Heart right ventricle (tissue), 16 donors: ENCODE measurements at regions not wholly inside any gene's neighbourhood (a gene's known extent, or its start where the extent isn't known, plus 50 kb on each side); places are given as distances from the start of the nearest gene placed in this dataset.

Experiments
- ATAC-seq, 8 donors: fragments of 200-7000 bp; cut with Tn5 transposase; one replicate each; pipeline ENCODE4 v1.9.1; 2020; ENCODE audit warnings: mild to moderate bottlenecking in 8 of 8, moderate library complexity in 8 of 8, moderate number of reproducible peaks in 1 of 8
- DNase-seq, 2 donors: peaks; one replicate each; pipeline ENCODE4 v3.0.0-alpha.2; 2020
- H3K27ac ChIP-seq, 10 donors: fragments of 200-600 bp; sonication (generic) in 2 of 10; one replicate each; pipeline versions ENCODE4 v1.5.0 to v1.8.0; 2020 to 2022; ENCODE audit warnings: mild to moderate bottlenecking in 3 of 10
- H3K27me3 ChIP-seq, 7 donors: fragments of 200-600 bp; one replicate each; pipeline ENCODE4 v1.8.0; 2021 to 2022; ENCODE audit warnings: mild to moderate bottlenecking in 2 of 7
- H3K36me3 ChIP-seq, 9 donors: fragments of 200-600 bp; sonication (generic) in 1 of 9; one replicate each; pipeline versions ENCODE4 v1.5.0 to v1.8.0; 2020 to 2022; ENCODE audit warnings: mild to moderate bottlenecking in 2 of 9
- H3K4me1 ChIP-seq, 9 donors: fragments of 200-600 bp; sonication (generic) in 1 of 9; one replicate each; pipeline versions ENCODE4 v1.5.0 to v1.8.0; 2020 to 2022; ENCODE audit warnings: mild to moderate bottlenecking in 4 of 9
- H3K4me3 ChIP-seq, 10 donors: fragments of 200-600 bp; sonication (generic) in 2 of 10; one replicate each; pipeline versions ENCODE4 v1.5.0 to v1.8.0; 2020 to 2022; ENCODE audit warnings: mild to moderate bottlenecking in 7 of 10, moderate library complexity in 2 of 10
- H3K9me3 ChIP-seq, 11 donors: fragments of 200-600 bp in 10 of 11; sonication (generic) in 2 of 11; one replicate each; pipeline versions ENCODE4 v1.5.0 to v1.8.0; 2013 to 2022; ENCODE audit warnings: mild to moderate bottlenecking in 2 of 11, control low read depth in 1 of 11, moderate library complexity in 1 of 11
- WGBS, 2 donors: extraction: QIAGEN DNeasy Blood & Tissue Kit; methylation state at CpG; one replicate each; pipeline ENCODE4 v1.1.7; 2013; ENCODE audit warnings: inconsistent platforms in 1 of 2; 5-methylcytosine and 5-hydroxymethylcytosine counted together
- intact Hi-C, 10 donors: fragments of 100-400 bp; cut with DNase I; formaldehyde crosslinking; loops; one replicate each; pipeline versions ENCODE4 v1.11.1 to v1.14.2; 2022
- TF ChIP-seq, protein P1 (sequence below), 9 donors: fragments of 200-600 bp; sonication (generic) in 2 of 9; IDR thresholded peaks; one replicate each; pipeline versions ENCODE4 v1.5.0 to v1.8.0; 2021 to 2022; ENCODE audit warnings: antibody characterized with exemption in 9 of 9, mild to moderate bottlenecking in 5 of 9, moderate library complexity in 1 of 9
- donor health status: Arrhythmogenic right ventricular cardiomyopathy.
- donor health status: ischemic (EF 13 %, LVEDD 7.1; RV severe dilation, severe dysfunction).
- donor health status: healthy with polysubstance abuse.
- donor health status: DM: no; HTN: yes; CAD: no.
- donor health status: DM: no; HTN: no; CAD: no.
- donor health status: ischemic (EF 25% LVEDD 6.9; RV normal size, moderate dysfunction).
- donor health status: ischemic (EF 25% LVEDD 5.7; RV mildly dilated, moderate dysfunction).
- donor health status: healthy.
- donor health status: DM: yes; HTN: yes; CAD: no.
- donor health status: Ischemic cardiomyopathy.
- donor health status: ischemic (EF 35%, LVEDD 5.7; RV mildly dilated, moderate dysfunction).
- donor health status: nonischemic (EF 11% LVEDD 7.7; RV severe dilation, severe dysfunction).
- donor health status: DM: yes; HTN: yes; CAD: no.
- donor health status: PGD.
- donor health status: ischemic (EF 29% LVEDD 5.4; RV normal size, mild dysfunction).
- donor health status: nonischemic (EF 23%, LVEDD 6.1; RV moderate dilation, normal function).

DNA sequence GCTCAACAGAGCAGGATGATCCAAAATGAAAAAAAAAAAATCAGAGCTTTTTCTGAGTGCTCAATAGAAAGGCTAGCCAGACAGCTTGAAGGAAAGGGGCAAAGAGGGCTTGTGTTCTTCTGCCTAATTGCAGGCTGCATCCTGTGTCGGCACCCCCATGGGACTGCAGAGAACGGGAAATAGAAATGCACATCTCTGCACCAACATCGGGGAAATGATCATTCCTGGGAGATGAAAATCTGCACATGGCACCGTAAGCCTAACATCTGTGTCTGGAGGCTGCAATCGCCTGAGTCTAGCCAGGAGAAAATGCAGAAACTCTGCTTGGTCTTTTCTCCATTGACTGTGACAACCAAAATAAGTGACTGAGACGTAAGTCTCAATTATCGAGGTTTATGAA is 243.9 kb downstream of the ICE1 start:
- Histone ChIP-seq H3K4me1 (no peaks in the 10 kb centered on the region), H3K4me3 (no peak overlapping the region), H3K36me3 (no peaks in the 10 kb centered on the region), H3K9me3 (no peaks in the 10 kb centered on the region), H3K27ac (no peak overlapping the region), H3K27me3 (no peaks in the 10 kb centered on the region)
- ATAC-seq, result no peak
- intact Hi-C loops, result no loop called here
- WGBS, 2 donors, result 61 to 67% methylated on average over 7 of the region's 7 CpGs
- DNase-seq, result no peak
- TF ChIP-seq, protein P1, sequence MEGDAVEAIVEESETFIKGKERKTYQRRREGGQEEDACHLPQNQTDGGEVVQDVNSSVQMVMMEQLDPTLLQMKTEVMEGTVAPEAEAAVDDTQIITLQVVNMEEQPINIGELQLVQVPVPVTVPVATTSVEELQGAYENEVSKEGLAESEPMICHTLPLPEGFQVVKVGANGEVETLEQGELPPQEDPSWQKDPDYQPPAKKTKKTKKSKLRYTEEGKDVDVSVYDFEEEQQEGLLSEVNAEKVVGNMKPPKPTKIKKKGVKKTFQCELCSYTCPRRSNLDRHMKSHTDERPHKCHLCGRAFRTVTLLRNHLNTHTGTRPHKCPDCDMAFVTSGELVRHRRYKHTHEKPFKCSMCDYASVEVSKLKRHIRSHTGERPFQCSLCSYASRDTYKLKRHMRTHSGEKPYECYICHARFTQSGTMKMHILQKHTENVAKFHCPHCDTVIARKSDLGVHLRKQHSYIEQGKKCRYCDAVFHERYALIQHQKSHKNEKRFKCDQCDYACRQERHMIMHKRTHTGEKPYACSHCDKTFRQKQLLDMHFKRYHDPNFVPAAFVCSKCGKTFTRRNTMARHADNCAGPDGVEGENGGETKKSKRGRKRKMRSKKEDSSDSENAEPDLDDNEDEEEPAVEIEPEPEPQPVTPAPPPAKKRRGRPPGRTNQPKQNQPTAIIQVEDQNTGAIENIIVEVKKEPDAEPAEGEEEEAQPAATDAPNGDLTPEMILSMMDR (IDR thresholded peaks at IDR 0.05), result no peak

DNA sequence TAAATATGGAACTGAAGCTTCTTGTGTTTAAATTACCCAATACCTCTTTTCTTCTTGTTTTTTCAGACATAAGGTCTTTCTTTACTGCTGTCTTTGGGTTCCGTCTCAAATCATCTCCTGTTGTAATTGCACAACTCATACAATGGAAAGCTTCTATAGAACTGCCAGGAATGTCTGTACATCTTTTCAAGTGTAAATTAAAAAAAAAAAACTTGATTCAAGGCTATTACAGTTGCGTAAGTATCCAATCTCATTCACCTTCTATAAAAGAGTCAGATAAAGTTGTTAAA is 243.5 kb downstream of the ICE1 start:
- no peaks in the 10 kb centered on the region for H3K9me3 ChIP-seq
- no peak overlapping the region for H3K27ac ChIP-seq
- H3K27me3 ChIP-seq, result no peaks in the 10 kb centered on the region
- ATAC-seq (no peak), DNase-seq (no peak)
- no peaks in the 10 kb centered on the region for H3K36me3 ChIP-seq
- H3K4me3 ChIP-seq, result no peak overlapping the region
- WGBS, 2 donors, result 88 to 93% methylated on average over 2 of the region's 2 CpGs
- intact Hi-C loops, result no loop called here
- no peaks in the 10 kb centered on the region for H3K4me1 ChIP-seq
- TF ChIP-seq, protein P1 (IDR thresholded peaks at IDR 0.05), result no peak

DNA sequence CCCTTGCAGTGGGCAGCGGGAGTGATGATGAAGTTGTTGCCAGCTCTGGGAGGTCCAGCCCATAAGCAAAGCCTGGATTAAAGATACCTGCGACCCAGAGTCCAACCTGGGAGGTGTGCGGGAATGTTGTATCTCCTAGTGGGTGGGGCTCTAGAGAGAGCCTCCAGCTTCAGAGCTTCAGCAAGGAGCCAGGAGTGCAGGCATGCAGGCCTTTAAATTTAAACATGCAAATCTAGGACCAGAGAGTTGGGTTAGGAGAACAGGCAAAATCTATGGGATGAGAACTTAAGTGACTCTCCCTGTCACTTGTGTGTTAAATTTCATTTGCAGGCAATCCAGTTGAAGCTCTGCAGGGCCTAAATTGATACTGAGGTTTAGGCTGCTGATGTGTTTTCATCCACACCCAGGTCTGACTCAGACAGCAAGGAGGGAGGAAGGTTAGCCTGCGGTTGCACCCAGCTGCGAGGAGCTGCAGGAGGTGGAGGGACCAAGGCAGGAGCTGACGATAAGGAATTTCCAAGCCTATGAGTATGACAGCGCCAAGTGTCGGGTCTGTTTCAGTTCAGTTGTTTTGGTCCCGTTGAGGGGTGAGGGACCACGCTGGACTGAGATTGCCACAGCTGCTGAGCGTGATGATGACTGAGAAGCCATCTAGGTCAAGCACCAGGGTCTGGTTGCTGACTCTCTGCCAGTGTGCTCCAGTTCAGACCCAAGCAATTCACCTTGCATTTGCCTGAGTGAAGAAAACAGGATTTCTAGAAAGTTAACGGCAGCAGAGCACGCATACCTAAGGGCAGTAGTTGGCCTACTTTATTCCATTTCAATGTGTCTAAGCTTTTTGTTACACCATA is 243.0 kb downstream of the ICE1 start:
- TF ChIP-seq, protein P1 (IDR thresholded peaks at IDR 0.05), result no peak
- H3K36me3 ChIP-seq, result no peaks in the 10 kb centered on the region
- H3K27ac ChIP-seq, result no peak overlapping the region
- no peak overlapping the region for H3K4me3 ChIP-seq
- no peaks in the 10 kb centered on the region for H3K9me3 ChIP-seq
- no peaks in the 10 kb centered on the region for H3K27me3 ChIP-seq
- ATAC-seq (peak in 1 of 8 donors; percentile 26), DNase-seq (no peak)
- no peaks in the 10 kb centered on the region for H3K4me1 ChIP-seq
- intact Hi-C loops, result no loop called here
- WGBS, 2 donors, result 78 to 81% methylated on average over 13 of the region's 13 CpGs

DNA sequence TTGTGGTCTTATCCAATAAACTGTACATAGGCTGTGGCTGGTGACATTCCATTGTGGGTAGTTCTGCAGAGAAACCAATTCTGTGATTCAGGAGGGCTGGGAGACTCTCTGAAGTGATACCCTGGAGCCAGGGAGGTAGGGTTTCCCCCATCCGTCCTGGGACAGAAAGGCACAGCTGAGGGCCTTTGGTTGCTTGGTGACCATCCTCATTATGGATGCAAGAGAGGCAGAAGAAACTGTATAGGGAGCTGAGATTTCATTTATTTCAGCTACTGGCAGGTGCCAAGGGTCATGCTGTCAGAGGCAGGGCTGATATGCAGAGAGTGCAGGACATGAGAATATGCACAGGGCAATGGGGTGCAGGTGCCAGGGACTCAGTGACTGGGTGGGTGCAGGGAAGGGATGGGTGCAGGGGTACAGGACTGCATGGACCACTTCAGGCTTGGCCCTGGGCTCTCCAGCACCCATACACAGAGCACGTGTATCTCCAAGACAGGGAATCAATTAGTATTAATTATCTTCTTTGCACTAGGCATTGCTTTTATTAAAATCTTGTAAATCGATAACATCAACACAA is 236.5 kb downstream of the ICE1 start:
- Histone ChIP-seq H3K4me1 (peaks cover 0 to 20% (median 6%) of the 10 kb centered on the region in 9 donors), H3K36me3 (no peaks in the 10 kb centered on the region), H3K27me3 (no peaks in the 10 kb centered on the region), H3K27ac (peak overlapping the region in 1 of 10 donors; percentile 41), H3K9me3 (no peaks in the 10 kb centered on the region), H3K4me3 (no peak overlapping the region)
- WGBS, 2 donors, result 83 to 86% methylated on average over 3 of the region's 3 CpGs
- TF ChIP-seq, protein P1 (IDR thresholded peaks at IDR 0.05), result no peak
- intact Hi-C loops, result no loop called here
- ATAC-seq, result peak in 1 of 8 donors; percentile 51
- no peak for DNase-seq
